GM23248 (cell line): ENCODE measurements at regions not wholly inside any gene's neighbourhood (a gene's known extent, or its start where the extent isn't known, plus 50 kb on each side); places are given as distances from the start of the nearest gene placed in this dataset.

Experiments used
- EZH2 ChIP-seq: fragments of 200-600 bp; sonication (generic); IDR thresholded peaks from 2 replicates; pipeline ENCODE4 v1.6.1; 2018; ENCODE audit warnings: antibody characterized with exemption, mild to moderate bottlenecking; ENCODE audit not compliant: insufficient read depth, poor library complexity, severe bottlenecking
- EZH2phosphoT487 ChIP-seq: fragments of 200-600 bp; sonication (generic); IDR thresholded peaks from 2 replicates; pipeline ENCODE4 v1.6.1; 2018; ENCODE audit warnings: antibody characterized with exemption, moderate library complexity, mild to moderate bottlenecking, low read depth; ENCODE audit not compliant: insufficient read depth

GRCh38 chr4:180811556-180811955 lies 1431.6 kb upstream of the TENM3 start:
- TF ChIP-seq EZH2 (no peak), EZH2phosphoT487 (no peak)
